Renal pelvis (tissue), 1 donor: ENCODE measurements at regions not wholly inside any gene's neighbourhood (a gene's known extent, or its start where the extent isn't known, plus 50 kb on each side); places are given as distances from the start of the nearest gene placed in this dataset.

ENCODE experiments used
- DNase-seq: peaks from one replicate; pipeline ENCODE4 v3.0.0-alpha.2; 2013

DNA sequence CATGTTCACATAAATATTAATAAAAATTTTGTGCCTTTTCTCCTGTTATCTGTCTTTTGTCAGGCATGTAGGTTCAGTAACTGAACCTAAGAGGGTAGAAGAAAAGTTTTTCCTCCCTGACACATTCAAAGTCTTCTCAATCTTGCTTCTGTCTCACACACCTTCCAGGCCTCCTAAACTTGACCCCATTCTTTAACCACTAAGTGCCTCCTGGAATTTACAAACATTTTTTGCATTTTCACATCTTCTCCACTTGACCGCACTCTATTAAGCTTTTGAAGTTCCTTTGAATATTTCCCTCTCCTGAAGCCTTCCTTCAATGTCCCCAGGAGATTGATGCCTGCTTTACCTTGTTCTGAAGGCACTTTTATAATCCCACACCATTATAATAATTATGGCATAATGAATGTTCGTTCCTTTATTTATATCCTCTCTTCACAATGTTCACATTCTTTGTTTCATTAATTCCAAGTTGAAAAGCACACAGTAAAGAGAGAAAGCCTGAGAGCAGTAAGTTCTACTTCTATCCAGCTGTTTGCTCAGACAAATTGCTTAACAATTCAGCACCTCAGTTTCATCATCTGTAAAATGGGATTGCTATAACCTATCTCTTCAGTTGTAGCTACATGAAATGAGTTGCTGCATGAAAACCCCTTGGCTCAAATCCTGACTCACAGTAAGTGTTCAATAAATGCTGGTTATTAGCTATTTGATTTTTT, 184.8 kb upstream of the KLHL29 start:
- no peak for DNase-seq

DNA sequence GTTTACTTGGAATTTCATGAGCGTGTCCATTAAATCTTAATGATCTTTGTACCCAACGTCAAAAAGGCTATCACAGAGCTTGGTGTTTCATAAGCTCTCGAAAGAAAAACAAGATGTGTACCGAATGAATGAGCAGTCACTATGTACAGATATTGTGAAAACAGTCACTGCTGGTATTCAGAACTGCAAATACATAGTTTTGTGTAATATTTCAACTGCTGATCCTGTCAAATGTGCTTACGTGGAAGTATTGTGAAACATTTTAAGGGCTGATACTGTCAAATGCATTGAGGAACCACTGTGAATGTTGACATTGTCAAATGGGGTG, 184.2 kb upstream of the KLHL29 start:
- no peak for DNase-seq

DNA sequence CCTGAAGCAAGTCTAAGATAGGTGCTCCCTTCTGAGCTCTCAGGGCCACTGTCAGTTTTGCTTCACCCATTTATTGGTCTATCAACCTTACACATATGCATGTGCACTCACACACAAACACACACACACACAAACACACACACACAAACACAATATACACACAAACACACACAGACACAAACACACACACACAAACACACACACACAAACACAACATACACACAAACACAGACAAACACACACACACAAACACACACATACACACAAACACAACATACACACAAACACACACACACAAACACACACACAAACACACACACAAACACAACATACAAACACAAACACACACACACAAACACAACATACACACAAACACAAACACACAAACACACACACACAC, 181.6 kb upstream of the KLHL29 start:
- DNase-seq, result no peak

DNA sequence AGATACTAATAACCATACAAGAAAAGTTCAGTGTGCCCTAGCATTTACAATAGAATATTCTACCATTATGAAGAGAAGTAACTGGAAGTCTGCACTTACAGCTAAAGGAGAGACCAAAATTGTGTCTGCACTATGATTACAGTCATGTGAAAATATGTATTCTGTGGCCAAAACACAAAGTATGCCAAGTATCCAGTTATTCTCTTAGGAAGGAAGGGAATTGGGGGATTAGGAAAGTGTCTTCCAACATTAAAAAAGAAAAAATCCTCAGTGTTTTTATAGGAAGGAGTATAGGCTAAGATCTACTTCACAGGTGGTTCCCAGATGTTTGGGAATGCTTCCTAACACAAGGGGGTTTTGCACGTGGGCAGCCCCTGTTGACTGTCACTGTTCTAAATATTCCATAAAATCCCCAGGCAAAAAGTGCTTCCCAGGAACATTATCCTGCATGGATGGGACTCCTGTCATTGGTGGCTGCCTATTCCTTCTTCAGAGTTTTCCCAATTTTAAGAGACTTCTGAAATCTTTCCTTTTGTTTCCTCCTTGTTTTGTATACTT, 180.2 kb upstream of the KLHL29 start:
- no peak for DNase-seq

DNA sequence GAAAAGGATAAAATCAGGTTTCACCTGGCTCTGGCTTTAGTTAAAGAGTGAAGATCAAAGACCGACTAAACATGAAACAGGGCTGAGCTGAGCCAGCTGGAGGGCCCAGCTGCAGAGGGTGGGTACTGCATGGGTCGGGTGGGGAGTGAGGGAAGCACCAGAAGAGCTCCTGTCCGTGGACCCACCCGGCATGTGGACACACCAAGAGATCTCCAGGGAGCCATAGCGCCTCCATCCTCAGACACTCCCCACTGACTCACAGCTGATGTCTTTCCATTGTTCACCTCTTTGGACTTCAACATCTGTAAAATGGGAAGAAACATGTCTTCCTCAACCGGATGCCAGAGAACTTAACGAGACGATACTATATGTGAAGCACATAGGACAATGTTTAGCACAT, 178.3 kb upstream of the KLHL29 start:
- DNase-seq, result no peak

DNA sequence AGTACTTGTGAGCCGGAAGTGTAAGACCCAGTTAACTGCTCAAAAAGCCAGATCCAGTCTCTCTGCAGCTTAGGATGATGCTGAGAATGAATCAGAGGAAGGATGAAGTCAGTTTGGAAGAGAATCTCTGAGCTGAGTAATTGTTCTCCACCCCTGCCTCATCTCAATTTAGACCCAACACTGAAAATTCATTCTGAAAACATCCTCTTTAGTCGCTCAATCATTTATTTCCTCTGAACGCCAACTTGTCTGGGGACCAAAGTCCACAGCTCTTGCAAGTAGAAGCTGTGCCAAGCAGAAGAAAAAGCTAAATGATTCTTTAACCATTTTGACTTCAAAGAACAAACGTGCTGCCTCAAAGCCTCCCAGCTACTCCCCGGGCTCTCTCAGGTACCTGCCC, 177.1 kb upstream of the KLHL29 start:
- no peak for DNase-seq

DNA sequence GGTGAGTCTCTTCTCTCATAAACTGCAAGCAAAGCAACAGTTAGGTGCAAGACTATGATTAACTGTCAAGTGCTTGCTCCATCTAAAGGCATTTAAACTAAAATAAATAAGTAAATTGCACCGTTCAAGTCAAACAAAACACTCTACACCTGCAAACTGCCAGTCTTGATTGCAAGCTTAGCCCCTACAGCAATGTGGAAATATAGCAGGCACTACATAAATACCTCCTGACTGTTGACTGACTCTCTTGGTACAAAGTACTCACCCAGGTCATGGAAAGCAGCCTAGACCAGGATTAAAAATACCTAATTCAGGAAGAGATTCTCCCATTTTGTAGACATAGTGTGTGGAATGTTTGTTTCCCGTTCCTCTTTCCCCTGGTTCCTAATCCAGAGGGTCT, 176.6 kb upstream of the KLHL29 start:
- DNase-seq, result no peak

DNA sequence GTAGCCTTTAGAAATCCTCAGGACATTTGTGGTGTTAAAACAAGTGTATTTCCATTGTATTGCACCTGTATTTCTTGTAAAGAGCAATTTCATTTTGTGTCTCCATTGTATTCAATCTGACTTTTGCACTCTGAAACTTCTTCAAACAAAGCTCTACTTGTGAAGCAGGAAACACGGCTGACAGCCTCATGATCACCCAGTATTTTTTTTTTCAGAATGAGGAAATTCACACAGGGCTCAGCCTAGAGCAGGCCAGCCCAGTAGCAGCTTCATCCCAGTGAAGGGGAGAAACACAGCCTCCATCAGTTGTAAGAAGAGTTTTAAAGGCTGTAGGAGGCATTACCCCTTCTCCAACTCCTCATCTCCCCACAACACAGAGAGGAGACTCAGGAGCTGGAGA, 175.9 kb upstream of the KLHL29 start:
- no peak for DNase-seq

DNA sequence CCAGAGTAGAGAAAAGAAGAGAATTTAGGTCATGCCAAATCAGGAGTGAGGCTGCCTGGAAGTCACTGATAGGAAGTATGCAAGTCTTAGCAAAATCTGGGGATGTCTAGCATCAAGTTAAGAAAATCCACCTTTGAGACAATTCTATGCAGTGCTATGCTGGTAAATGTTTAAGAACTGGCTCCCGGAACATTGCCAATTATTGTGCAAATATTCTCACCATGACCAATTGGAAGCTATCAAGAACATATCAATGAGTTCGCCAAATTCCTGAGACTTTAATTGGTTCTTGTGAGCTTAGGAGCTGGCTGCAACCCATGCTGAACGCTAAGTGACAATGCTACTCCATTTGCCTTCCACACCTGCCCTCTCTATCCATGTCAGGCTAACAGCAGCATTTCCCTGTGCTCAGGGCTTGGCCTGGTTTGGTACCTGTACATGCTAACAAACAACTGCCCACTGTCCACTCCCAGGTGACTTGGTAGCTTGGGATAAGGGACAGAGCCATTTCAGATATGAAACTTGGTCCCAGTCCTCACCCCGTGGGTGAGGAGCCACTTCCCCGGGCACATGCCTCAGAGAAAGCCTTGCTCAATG, 172.9 kb upstream of the KLHL29 start:
- DNase-seq, result no peak

DNA sequence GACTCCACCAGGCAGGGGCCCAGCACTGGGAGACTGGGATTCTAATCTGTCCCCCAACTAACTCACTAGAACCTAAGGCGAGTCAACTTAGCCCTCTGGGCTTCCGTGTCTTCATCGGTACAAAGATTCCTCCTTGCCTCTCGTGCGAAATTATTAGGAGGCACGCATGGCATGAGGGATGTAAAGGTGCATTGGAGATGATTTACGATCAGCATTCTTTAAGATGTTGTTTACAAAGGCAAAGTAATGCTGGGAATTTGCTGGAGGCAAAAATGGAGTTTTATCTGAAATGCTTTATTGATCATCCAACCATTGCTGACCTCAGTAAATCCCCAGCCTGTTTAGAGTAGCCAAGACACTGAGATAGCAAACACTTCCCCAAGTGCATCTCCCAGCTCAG, 171.8 kb upstream of the KLHL29 start:
- DNase-seq, result no peak

DNA sequence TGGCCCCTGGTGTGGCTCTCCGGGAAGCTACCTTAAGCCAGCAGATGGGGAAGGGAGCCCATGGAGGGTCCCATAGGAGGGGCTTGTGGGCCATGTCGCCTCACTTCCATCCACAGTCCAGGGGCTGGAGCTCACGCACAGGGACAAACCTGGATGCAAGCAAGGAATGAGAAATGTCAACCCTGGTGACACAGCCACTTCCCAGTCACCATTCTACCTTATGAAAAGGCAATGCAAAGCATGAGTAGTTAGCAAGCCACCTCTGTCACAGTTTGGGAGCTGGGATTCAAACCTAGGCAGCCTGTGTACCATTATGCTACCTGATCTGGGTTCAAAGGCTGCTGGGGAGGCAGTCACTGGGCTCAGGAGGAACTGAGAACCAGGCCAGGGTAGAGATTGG, 170.0 kb upstream of the KLHL29 start:
- no peak for DNase-seq

DNA sequence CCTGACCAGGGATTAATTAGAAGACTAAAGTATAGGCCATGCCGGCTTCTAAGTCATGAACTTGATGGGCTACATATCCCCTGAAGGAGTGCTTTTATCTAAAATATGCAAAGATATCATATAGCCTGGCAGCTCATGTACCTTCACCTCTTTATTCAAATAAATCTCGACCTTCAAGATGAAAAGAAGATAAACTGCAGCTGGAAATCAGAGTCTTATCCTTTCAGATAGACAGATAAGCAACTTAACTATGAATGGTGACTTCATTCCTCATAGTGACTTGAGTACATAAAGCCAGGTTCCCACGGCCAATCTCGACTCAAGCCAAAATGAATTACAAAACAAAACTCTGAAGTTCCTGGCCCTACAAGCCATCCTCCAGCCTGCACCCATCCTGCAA, 165.3 kb upstream of the KLHL29 start:
- no peak for DNase-seq

DNA sequence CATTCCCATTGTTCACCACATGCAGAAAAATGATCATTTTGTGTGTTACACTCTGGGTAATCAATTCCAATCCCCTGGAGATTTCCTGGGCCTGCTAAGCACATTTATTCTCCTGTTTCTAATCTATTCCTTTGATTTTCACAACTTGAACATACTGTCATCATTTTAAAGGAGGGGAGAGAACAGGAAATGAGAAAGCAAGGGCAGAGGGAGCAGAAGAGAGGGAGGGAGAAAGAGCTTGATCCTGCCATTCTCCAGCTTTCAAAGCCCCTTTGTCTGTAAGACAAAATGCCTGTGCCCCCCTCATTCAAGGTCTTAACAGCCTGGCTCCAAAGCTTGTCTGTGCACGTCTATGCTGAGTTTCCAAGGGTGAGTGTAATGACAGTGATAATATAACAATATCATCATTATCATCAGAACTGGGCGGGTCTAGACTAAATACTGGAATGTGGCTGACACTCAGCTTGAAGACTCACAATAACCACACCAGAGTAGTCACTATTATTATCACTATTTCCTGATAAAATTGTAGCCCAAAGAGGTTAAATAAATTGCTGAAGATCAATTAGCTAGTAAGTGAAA, 164.4 kb upstream of the KLHL29 start:
- DNase-seq, result no peak

DNA sequence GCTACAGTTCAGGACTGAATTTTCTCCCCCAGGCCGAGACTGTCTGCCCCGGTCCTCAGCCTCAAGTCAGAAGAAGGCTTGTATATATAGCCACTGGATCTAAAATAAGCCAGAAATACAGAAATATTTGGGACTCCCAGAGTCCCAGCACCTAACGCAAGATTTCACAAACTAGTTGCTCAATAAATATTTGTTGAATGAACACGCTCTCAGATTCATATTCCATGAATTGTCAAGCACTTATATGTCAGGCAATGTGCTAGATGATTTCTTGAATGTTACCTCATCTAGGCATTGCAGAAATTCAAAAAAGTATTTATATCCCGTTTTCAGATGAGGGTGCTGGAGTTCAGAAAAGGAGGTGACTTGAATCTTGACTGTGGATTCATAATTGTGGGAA, 163.7 kb upstream of the KLHL29 start:
- DNase-seq, result no peak

DNA sequence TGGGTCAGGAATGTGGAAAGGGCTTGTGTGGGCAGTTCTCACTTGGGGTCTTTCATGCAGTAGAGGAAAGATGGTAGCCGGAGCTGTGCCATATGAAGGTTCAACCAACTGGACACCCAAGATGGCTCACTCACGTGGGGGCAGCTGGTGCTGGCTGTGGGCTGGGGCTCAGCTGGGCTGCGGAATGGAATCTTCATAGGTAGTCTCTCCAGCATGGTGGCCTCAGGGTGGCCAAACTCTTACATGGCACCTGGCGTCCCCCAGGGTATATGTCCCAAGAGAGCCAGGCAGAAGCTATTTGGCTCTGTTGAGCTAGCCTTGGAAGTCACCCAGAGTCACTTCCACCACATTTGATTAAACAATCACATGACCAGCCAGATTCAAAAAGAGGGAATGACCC, 163.1 kb upstream of the KLHL29 start:
- no peak for DNase-seq

DNA sequence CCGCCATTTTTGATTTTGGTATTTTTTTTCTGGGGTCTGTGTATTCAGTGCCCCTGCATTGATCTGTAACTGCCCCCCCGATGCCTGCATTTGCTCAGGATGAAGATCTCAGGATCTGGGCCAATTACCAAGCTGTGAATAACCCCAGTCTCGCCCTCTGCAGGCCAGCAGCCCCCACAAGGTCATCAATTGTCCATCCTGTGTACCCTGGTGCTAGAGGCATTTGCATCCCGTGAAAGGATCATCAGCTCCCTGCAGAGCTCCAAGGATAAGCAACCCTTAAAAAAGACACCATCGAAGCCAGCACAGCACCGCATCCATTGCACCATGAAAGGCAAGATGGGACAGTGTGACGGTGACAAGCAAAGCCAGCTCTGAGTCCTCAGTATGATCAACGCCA, 154.1 kb upstream of the KLHL29 start:
- no peak for DNase-seq

DNA sequence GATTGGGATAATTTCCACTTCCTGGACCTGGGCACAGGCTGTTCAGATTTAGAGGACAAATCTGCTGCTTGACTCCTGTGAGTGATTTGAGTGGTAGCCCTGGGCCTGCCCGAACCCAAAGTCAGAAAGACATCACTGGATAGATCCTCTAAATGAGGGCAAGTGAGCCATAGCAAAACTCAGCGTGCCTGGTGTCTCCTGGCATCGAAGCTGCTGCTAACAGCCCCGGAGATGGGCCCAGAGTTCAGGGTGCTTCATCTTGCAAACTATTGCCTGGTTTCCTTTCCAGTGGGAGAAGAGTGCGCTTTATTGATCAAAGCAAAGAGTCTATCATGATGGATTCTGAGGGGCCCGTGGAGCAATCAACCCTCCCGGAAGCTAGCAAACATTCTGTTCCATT, 153.1 kb upstream of the KLHL29 start:
- no peak for DNase-seq

DNA sequence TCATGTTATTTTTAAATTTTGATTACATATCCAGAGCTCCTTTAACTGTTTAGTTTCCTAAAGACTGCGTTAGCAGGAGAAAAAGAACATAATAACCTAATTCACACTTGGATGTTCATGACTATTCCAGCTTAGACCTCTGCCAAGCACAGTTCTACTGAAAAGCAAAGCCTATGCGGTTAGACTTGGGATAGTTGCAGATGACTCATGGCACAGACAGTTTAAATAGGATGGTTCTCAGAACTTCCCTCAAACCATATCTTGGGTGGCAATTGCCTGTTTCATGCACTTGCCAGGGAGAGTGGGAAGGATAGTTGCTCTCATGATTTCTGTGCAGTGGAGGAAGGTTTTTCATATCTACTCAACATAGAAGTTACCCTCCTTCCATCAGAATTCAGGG, 149.7 kb upstream of the KLHL29 start:
- no peak for DNase-seq

DNA sequence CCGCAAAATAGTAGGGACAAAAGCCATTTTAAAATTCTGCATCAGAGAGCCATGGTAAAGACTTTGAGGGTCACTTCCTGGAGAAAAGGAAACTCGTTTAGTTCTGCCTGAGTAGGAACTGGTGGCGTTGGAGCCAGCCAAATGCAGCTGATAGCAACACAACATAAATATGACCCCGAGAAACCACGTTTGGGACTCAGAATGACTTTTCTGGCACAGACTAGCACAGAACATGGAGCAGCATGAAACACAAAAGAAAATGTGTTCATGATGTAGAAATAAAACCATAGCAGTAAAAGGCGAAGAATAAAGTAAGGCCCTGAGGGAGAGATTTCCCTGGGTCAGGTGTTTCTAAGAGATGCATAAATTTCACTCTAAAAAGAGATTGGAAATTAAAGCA, 149.2 kb upstream of the KLHL29 start:
- no peak for DNase-seq

DNA sequence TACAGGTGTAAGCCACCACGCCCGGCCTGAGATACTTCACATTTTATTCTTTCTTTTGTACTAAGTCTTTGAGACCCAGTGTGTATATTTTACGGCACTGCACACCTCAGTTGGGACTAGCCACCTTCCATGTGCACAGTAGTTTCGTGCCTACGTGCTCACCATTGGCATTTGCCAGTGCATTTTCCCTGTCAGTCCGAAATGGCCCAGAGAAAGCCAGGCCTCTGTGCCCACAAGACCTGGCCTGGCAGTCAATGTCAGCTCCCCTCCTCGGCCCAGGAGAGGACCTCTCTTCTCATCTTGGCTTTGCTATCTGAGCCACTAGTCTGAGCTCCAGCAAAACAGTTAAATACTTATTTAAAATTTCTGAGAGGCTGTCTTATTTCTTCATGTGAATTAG, 147.8 kb upstream of the KLHL29 start:
- no peak for DNase-seq

DNA sequence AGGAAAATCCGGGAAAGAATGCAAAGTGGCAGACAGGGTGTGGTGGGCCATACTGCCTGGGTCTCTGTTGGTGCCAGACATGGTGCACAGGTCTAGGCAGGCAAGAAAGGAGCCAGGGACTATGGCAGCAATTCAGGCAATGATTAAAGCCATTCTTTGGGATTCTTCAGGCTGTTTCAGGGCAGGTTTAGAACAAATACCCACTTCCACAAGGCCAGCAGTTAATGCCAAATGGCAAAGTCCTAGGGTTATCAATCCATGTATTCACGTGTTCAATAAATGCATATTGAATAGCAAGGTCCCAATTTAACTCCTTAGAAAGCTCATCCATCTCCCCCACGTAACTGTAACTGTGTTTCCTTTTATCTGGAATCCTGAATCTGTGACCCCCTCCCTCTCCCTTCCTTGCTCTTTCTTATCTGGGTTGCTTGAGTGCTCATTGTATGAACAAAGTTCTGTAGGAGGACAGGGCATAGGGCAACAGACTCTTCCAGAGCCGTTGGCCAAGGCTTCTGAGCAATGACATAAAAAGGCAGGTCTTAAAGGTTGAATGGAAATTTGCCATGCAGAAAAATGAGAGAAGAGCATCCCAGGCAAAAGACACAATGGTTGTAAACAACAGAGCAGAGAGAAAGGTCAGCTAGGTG, 146.8 kb upstream of the KLHL29 start:
- no peak for DNase-seq

DNA sequence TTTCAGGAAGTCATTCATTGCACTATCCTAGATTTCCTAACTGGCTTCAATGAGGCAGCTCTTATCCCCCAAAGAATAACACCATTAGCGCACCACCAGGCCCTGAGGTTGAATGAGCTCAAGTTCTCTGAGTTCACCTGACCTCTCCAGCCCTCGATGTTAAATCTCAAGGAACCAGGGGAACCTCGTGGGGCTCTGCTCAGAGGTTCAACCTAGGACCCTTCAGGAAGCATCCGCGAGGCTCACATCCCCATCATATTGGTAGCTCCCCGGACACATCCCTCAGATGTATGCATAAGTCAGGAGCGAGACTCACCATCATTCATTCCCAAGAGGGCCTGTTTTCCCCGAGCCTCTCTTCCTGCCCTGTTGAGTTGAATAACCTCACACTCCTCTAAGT, 145.6 kb upstream of the KLHL29 start:
- DNase-seq, result no peak

DNA sequence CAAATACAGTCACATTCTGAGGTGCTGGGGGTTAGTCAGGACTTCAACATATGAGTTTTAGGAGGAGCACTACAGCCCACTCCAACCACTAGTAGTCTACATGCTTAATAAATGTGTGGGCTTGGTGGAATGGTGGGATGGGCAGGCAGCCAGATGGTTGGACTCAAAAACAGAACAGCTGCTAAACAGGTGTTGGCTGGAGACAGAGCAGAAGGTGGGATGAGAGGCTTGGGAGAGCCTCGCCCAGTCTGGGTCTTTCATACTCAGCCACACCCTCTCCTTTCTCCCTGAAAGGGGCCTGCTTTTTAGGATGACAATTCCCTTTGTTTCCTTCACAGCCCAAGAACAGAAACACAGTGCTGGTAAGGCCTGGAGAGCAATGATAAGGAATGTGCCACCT, 143.9 kb upstream of the KLHL29 start:
- DNase-seq, result no peak
